SK-N-DZ (cell line): ENCODE measurements at regions not wholly inside any gene's neighbourhood (a gene's known extent, or its start where the extent isn't known, plus 50 kb on each side); places are given as distances from the start of the nearest gene placed in this dataset.

Experiments used
- small RNA-seq, 2 experiments: library from RNA; depleted of rRNA; stranded (forward); fragments of <200 nt; gene quantifications; one replicate each; pipeline ENCODE3, GENCODE V24; 2014

Small RNAs in the stretch of these regions (small RNA-seq; reads per million reads assigned to genes)
- 0 reads per million in 2 experiments for gene RNU6-18P
